Spleen (tissue), 7 donors: ENCODE measurements at regions not wholly inside any gene's neighbourhood (a gene's known extent, or its start where the extent isn't known, plus 50 kb on each side); places are given as distances from the start of the nearest gene placed in this dataset.

ENCODE experiments used
- POLR2A ChIP-seq, 3 donors: fragments of 450-650 bp; IDR thresholded peaks; one replicate each; pipeline ENCODE4 v1.5.1; 2017; ENCODE audit warnings: antibody characterized with exemption in 3 of 3, mild to moderate bottlenecking in 1 of 3
- POLR2AphosphoS5 ChIP-seq, 3 donors: sonication (generic); formaldehyde crosslinking; IDR thresholded peaks; one replicate each; pipeline ENCODE4 v1.5.1; 2017; ENCODE audit warnings: antibody characterized with exemption in 3 of 3
- TF ChIP-seq, protein P1 (sequence below), 11 experiments: fragments of 200-600 bp in 7 of 11; fragments of 450-650 bp in 4 of 11; sonication (generic) in 4 of 11; IDR thresholded peaks in 8 of 11; conservative IDR thresholded peaks in 3 of 11; 1 replicate in 7 of 11; 2 replicates in 4 of 11; pipeline versions ENCODE4 v1.4.0 to v1.8.0; 2016 to 2021; ENCODE audit warnings: antibody characterized with exemption in 11 of 11, inconsistent platforms in 4 of 11, mild to moderate bottlenecking in 1 of 11
- donor health status: DM: no; HTN: no; CAD: no; lungs with moderate emphysema.
- donor health status: DM: no; HTN: no; CAD: no.
- donor health status: DM: no; HTN: no; CAD: no.

DNA sequence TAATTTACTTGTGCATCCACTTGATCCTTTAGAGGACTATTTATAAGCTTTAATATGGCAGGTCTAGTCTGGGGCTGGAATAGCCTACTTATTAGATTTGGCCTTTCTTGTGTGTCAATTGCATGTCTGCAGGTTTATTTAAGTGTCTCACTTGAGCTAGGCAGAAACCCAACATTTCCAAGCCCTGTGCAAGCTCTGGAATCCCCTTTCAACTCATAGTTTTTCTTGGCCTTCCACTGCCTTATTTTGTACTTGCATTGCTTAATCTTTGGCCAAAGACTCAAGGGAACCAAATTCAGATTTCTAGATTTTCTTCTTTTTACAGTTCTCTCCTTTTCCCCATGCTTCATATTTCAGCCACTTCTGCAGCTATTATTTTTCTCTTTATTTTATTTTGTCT is 102.4 kb upstream of the RFX3 start:
- TF ChIP-seq, protein P1, sequence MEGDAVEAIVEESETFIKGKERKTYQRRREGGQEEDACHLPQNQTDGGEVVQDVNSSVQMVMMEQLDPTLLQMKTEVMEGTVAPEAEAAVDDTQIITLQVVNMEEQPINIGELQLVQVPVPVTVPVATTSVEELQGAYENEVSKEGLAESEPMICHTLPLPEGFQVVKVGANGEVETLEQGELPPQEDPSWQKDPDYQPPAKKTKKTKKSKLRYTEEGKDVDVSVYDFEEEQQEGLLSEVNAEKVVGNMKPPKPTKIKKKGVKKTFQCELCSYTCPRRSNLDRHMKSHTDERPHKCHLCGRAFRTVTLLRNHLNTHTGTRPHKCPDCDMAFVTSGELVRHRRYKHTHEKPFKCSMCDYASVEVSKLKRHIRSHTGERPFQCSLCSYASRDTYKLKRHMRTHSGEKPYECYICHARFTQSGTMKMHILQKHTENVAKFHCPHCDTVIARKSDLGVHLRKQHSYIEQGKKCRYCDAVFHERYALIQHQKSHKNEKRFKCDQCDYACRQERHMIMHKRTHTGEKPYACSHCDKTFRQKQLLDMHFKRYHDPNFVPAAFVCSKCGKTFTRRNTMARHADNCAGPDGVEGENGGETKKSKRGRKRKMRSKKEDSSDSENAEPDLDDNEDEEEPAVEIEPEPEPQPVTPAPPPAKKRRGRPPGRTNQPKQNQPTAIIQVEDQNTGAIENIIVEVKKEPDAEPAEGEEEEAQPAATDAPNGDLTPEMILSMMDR (IDR thresholded peaks at IDR 0.05 in 8 of 11, conservative IDR thresholded peaks at IDR 0.05 in 3 of 11), result no peak
- TF ChIP-seq POLR2A (IDR thresholded peaks at IDR 0.05) (no peak), POLR2AphosphoS5 (IDR thresholded peaks at IDR 0.05) (no peak)
